GM12892 (cell line): ENCODE measurements at regions not wholly inside any gene's neighbourhood (a gene's known extent, or its start where the extent isn't known, plus 50 kb on each side); places are given as distances from the start of the nearest gene placed in this dataset.

Experiments used
- POLR2AphosphoS5 ChIP-seq: IDR thresholded peaks from 2 replicates; pipeline ENCODE4 v1.6.1; 2011; ENCODE audit warnings: low read depth, low read length, control low read depth
- TAF1 ChIP-seq: IDR thresholded peaks from 2 replicates; pipeline ENCODE4 v1.6.1; 2011; ENCODE audit warnings: low read depth, mild to moderate bottlenecking, control low read depth, low read length, borderline replicate concordance

- TF ChIP-seq POLR2AphosphoS5 (no peak), TAF1 (no peak)
Observed at GRCh38 chr2:104163611-104164130, 690.2 kb upstream of the POU3F3 start.
